ENCODE measurements at regions not wholly inside any gene's neighbourhood (a gene's known extent, or its start where the extent isn't known, plus 50 kb on each side); places are given as distances from the start of the nearest gene placed in this dataset.

GRCh38 chr6:157731221-157731620 lies 91.8 kb upstream of the SNX9 start:
- H3K4me1 ChIP-seq (replicated peaks in 1 of 2; ENCODE audit: control insufficient read depth in 2 of 2, insufficient read depth in 2 of 2, low read length in 2 of 2), result peaks cover 3 to 4% of the 10 kb centered on the region in 2 experiments; a peak in 3 of 5 replicates
- POLR2A ChIA-PET, result no interaction called here
- no peaks in the 10 kb centered on the region for H3K9me3 ChIP-seq (replicated peaks; ENCODE audit: control insufficient read depth, insufficient read depth, low read depth, low read length)
- intact Hi-C loops (cut with micrococcal nuclease) (no loop called here), in situ Hi-C loops (cut with MboI) (no loop called here)
- no peak overlapping the region for H3K27ac ChIP-seq (ENCODE audit: extremely low read depth, low read depth, low read length)
- no peaks in the 10 kb centered on the region for H3K36me3 ChIP-seq (ENCODE audit: control insufficient read depth, insufficient read depth, low read length)
- TF ChIP-seq TCF7L2 (IDR thresholded peaks at IDR 0.05; ENCODE audit: low read depth, low read length) (no peak), L3MBTL2 (IDR thresholded peaks at IDR 0.05) (0 out of 2 replicates have a peak, but pooled peaks have one; percentile 25), EHMT2 (IDR thresholded peaks at IDR 0.05) (0 out of 2 replicates have a peak, but pooled peaks have one; percentile 20)
- TF ChIP-seq, protein P1, sequence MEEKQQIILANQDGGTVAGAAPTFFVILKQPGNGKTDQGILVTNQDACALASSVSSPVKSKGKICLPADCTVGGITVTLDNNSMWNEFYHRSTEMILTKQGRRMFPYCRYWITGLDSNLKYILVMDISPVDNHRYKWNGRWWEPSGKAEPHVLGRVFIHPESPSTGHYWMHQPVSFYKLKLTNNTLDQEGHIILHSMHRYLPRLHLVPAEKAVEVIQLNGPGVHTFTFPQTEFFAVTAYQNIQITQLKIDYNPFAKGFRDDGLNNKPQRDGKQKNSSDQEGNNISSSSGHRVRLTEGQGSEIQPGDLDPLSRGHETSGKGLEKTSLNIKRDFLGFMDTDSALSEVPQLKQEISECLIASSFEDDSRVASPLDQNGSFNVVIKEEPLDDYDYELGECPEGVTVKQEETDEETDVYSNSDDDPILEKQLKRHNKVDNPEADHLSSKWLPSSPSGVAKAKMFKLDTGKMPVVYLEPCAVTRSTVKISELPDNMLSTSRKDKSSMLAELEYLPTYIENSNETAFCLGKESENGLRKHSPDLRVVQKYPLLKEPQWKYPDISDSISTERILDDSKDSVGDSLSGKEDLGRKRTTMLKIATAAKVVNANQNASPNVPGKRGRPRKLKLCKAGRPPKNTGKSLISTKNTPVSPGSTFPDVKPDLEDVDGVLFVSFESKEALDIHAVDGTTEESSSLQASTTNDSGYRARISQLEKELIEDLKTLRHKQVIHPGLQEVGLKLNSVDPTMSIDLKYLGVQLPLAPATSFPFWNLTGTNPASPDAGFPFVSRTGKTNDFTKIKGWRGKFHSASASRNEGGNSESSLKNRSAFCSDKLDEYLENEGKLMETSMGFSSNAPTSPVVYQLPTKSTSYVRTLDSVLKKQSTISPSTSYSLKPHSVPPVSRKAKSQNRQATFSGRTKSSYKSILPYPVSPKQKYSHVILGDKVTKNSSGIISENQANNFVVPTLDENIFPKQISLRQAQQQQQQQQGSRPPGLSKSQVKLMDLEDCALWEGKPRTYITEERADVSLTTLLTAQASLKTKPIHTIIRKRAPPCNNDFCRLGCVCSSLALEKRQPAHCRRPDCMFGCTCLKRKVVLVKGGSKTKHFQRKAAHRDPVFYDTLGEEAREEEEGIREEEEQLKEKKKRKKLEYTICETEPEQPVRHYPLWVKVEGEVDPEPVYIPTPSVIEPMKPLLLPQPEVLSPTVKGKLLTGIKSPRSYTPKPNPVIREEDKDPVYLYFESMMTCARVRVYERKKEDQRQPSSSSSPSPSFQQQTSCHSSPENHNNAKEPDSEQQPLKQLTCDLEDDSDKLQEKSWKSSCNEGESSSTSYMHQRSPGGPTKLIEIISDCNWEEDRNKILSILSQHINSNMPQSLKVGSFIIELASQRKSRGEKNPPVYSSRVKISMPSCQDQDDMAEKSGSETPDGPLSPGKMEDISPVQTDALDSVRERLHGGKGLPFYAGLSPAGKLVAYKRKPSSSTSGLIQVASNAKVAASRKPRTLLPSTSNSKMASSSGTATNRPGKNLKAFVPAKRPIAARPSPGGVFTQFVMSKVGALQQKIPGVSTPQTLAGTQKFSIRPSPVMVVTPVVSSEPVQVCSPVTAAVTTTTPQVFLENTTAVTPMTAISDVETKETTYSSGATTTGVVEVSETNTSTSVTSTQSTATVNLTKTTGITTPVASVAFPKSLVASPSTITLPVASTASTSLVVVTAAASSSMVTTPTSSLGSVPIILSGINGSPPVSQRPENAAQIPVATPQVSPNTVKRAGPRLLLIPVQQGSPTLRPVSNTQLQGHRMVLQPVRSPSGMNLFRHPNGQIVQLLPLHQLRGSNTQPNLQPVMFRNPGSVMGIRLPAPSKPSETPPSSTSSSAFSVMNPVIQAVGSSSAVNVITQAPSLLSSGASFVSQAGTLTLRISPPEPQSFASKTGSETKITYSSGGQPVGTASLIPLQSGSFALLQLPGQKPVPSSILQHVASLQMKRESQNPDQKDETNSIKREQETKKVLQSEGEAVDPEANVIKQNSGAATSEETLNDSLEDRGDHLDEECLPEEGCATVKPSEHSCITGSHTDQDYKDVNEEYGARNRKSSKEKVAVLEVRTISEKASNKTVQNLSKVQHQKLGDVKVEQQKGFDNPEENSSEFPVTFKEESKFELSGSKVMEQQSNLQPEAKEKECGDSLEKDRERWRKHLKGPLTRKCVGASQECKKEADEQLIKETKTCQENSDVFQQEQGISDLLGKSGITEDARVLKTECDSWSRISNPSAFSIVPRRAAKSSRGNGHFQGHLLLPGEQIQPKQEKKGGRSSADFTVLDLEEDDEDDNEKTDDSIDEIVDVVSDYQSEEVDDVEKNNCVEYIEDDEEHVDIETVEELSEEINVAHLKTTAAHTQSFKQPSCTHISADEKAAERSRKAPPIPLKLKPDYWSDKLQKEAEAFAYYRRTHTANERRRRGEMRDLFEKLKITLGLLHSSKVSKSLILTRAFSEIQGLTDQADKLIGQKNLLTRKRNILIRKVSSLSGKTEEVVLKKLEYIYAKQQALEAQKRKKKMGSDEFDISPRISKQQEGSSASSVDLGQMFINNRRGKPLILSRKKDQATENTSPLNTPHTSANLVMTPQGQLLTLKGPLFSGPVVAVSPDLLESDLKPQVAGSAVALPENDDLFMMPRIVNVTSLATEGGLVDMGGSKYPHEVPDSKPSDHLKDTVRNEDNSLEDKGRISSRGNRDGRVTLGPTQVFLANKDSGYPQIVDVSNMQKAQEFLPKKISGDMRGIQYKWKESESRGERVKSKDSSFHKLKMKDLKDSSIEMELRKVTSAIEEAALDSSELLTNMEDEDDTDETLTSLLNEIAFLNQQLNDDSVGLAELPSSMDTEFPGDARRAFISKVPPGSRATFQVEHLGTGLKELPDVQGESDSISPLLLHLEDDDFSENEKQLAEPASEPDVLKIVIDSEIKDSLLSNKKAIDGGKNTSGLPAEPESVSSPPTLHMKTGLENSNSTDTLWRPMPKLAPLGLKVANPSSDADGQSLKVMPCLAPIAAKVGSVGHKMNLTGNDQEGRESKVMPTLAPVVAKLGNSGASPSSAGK (IDR thresholded peaks at IDR 0.05), result peak; percentile 54
- no peak overlapping the region for H3K4me2 ChIP-seq (ENCODE audit: insufficient read depth, low read length)
- FAIRE-seq (peak; percentile 11), DNase-seq (ENCODE audit: extremely low read depth in 1 of 4, low spot score in 3 of 4) (no peak), ATAC-seq (no peak)
- CTCF ChIA-PET (ENCODE audit: low intra/inter-chr PET ratio), result no interaction called here
- H3K9ac ChIP-seq (ENCODE audit: insufficient read depth in 1 of 2, low read depth in 2 of 2, low read length in 2 of 2), result no peak overlapping the region
- WGBS (ENCODE audit: insufficient coverage, low coverage, missing lambda C conversion rate), result 44% methylated on average over 5 of the region's 5 CpGs
- H4K20me1 ChIP-seq (replicated peaks; ENCODE audit: control insufficient read depth, insufficient read depth, low read length), result no peaks in the 10 kb centered on the region
- H2AFZ ChIP-seq (ENCODE audit: low read depth, low read length), result peak overlapping the region; percentile 47; the same call in 1 of the 2 replicates
- no peaks in the 10 kb centered on the region for H3K9me1 ChIP-seq (ENCODE audit: control insufficient read depth, insufficient read depth, low read length)
- no peaks in the 10 kb centered on the region for H3K79me2 ChIP-seq (ENCODE audit: control insufficient read depth, insufficient read depth, low read length)
- no TSS peak for BruUV-seq (replicated peaks)
- H3K4me3 ChIP-seq, result no peak overlapping the region
- no peaks in the 10 kb centered on the region for H3K27me3 ChIP-seq (ENCODE audit: control insufficient read depth in 2 of 2, insufficient read depth in 2 of 2, low read length in 2 of 2)

All from K562 (cell line).